IgD-negative memory B cell (primary cell): ENCODE measurements at regions not wholly inside any gene's neighbourhood (a gene's known extent, or its start where the extent isn't known, plus 50 kb on each side); places are given as distances from the start of the nearest gene placed in this dataset.
A peak's percentile ranks its signal among the peaks of the same experiment; 100 is the strongest.
"Not testable (repeated sequence)": the region's sequence is repeated elsewhere in the genome, so short reads cannot be mapped to it uniquely, and the experiment has no call there.

Experiments used
- H3K27ac Mint-ChIP-seq, 3 donors: one replicate each; pipeline ENCODE4 v1.8.0; 2020 to 2022; ENCODE audit warnings: mild to moderate bottlenecking in 3 of 3, mixed read lengths in 3 of 3, moderate library complexity in 1 of 3
- H3K27me3 Mint-ChIP-seq: one replicate; pipeline ENCODE4 v1.8.0; 2021; ENCODE audit warnings: mixed read lengths
- H3K36me3 Mint-ChIP-seq: one replicate; pipeline ENCODE4 v1.8.0; 2020; ENCODE audit warnings: mild to moderate bottlenecking, mixed read lengths
- H3K4me1 Mint-ChIP-seq, 3 donors: one replicate each; pipeline ENCODE4 v1.8.0; 2020 to 2022; ENCODE audit warnings: mixed read lengths in 3 of 3, mild to moderate bottlenecking in 1 of 3
- H3K4me3 Mint-ChIP-seq, 4 donors: one replicate each; pipeline ENCODE4 v1.8.0; 2020 to 2022; ENCODE audit warnings: mild to moderate bottlenecking in 4 of 4, mixed read lengths in 4 of 4, moderate library complexity in 3 of 4
- H3K9me3 Mint-ChIP-seq, 3 donors: one replicate each; pipeline ENCODE4 v1.8.0; 2020 to 2021; ENCODE audit warnings: mixed read lengths in 3 of 3, mild to moderate bottlenecking in 1 of 3

DNA sequence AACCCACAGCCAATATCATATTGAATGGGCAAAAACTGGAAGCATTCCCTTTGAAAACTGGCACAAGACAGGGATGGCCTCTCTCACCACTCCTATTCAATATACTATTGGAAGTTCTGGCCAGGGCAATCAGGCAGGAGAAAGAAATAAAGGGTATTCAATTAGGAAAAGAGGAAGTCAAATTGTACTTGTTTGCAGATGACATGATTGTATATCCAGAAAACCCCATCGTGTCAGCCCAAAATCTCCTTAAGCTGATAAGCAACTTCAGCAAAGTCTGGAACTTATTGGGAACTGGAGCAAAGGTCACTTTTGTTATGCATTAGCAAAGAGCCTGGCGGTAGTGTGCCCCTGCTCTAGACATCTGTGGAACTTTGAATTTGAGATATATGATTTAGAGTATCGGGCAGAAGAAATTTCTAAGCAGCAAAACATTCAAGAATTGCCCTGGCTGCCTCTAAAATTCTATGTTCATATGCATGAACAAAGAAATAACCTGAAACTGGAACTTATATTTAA lies 53.4 kb upstream of the PSMA1 start:
- not testable (repeated sequence) for H3K36me3 Mint-ChIP-seq, H3K4me3 Mint-ChIP-seq, H3K27me3 Mint-ChIP-seq, H3K9me3 Mint-ChIP-seq
- Mint-ChIP-seq H3K4me1 (peaks cover 10 to 25% (median 16%) of the 10 kb centered on the region in 3 donors), H3K27ac (peak overlapping the region in 1 of 3 donors; percentile 5)

DNA sequence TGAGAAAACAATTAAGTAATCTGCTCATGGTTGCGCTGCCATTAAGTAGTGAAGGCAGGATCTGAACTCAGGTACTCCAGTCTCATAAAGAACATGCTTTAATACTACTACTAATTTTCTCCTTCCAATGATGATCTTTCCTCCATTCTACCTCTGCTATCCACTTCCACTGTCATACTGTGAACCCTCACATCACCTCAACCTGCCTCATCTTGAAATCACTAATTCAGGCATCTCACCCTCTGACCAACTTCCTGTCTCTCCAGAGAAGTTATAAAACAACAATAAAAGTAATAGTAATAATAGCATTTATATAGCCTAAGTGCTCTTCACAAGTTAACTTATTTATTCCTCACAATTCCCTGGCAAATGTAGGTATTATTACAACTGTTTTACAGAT lies 57.1 kb upstream of the PSMA1 start:
- Mint-ChIP-seq H3K36me3 (peaks cover 2% of the 10 kb centered on the region), H3K9me3 (peaks cover 0 to 4% (median 1%) of the 10 kb centered on the region in 3 donors), H3K27ac (peak overlapping the region; percentile 30 to 84 (median 71)), H3K4me1 (peaks cover 10 to 35% (median 28%) of the 10 kb centered on the region in 3 donors), H3K4me3 (peak overlapping the region in 1 of 4 donors; percentile 76), H3K27me3 (no peaks in the 10 kb centered on the region)

DNA sequence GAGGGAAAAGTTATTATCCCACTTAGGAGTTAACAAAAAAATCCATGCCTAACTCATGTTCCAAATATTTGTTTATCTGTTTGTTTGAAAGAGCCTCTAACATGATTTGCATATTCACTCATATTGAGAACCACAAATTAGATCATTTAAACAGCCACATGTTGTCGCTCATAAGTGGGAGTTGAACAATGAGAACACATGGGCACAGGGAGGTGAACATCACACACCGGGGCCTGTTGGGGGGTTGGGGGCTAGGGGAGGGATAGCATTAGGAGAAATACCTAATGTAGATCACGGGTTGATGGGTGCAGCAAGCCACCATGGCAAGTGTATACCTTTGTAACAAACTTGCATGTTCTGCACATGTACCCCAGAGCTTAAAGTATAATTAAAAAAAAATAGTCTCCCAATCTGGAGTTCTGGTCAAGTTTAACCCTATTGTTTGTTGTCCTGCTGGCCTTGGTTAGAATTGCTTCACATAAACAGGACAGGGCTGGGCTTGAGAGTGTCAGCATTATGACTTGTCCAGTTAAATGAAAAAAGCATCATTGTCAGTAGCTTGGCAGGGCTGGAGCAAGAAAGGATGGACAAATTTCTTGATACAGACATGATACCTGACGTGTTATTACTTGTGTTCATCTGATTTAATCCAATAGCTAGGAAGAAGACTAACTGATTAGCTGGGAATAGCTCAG lies 57.8 kb upstream of the PSMA1 start:
- H3K4me3 Mint-ChIP-seq, result peak overlapping the region; percentile 5 to 76 (median 66)
- peaks cover 2% of the 10 kb centered on the region for H3K36me3 Mint-ChIP-seq
- peaks cover 10 to 35% (median 28%) of the 10 kb centered on the region in 3 donors for H3K4me1 Mint-ChIP-seq
- peaks cover 0 to 4% (median 1%) of the 10 kb centered on the region in 3 donors for H3K9me3 Mint-ChIP-seq
- H3K27me3 Mint-ChIP-seq, result no peaks in the 10 kb centered on the region
- peak overlapping the region; percentile 30 to 94 (median 71) for H3K27ac Mint-ChIP-seq

DNA sequence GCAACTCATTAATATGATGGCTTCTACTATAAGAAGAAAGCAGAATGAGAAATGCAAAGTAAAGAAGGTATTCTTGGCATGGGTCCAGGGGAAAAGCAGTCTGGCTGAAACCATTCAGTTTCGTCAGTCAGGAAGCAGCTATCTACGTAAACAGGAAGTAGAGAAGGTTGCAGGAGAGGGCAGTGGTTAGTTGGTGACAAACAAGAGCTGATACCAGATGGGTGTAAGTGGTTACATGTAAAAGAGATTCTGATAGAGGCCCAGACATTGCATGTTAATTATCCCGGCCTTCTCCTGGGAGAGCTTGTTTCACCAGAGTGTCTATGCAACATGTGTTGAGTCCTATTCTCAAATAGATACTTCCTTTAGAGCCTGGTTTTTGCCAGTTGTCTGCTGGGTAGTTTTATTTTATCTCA lies 58.4 kb upstream of the PSMA1 start:
- H3K4me1 Mint-ChIP-seq, result peaks cover 10 to 32% (median 29%) of the 10 kb centered on the region in 3 donors
- peak overlapping the region; percentile 30 to 94 (median 71) for H3K27ac Mint-ChIP-seq
- peak overlapping the region; percentile 0 to 76 (median 66) for H3K4me3 Mint-ChIP-seq
- no peaks in the 10 kb centered on the region for H3K27me3 Mint-ChIP-seq
- peaks cover 2% of the 10 kb centered on the region for H3K36me3 Mint-ChIP-seq
- peaks cover 0 to 4% (median 1%) of the 10 kb centered on the region in 3 donors for H3K9me3 Mint-ChIP-seq

DNA sequence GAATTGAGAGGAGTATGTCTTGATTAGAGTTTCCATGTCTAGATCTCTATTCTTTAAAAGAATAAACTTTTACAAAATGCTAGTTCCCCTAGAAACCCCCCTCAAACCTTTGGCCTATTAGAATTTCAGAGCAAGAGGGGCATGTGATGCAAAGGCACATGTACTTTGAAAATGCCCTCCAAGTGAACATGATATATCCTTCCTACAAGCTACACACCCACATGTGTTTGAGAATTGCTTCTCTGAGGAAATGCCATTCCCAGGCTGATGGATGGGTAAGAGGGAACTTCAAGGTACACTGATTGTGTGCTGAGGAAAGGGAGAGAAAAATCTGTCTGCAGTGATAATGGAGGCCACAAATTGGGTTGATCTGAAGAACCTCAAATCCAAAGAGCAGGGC lies 59.5 kb upstream of the PSMA1 start:
- no peaks in the 10 kb centered on the region for H3K27me3 Mint-ChIP-seq
- H3K36me3 Mint-ChIP-seq, result peaks cover 2% of the 10 kb centered on the region

DNA sequence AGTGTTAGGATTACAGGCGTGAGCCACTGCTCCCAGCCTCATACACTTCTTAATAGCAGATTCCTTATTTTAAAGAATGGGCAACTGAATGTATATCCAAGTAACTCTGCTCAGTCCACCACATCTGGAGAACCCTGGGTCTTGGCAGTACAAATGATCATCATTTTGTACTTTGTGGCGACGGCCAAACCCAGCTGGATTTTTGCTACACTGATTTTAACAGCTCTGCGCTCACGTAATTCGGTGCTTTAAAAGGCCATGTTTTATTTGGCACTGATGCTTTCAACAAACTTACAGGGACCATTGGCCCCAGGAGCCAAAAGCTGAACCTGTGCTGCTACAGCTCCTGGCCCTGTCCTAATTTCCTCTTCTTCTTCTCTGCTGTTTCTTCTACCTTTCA lies 60.8 kb upstream of the PDE3B start:
- H3K4me3 Mint-ChIP-seq, result no peak overlapping the region
- peaks cover 0 to 4% (median 0%) of the 10 kb centered on the region in 3 donors for H3K9me3 Mint-ChIP-seq
- H3K4me1 Mint-ChIP-seq, result peaks cover 7 to 23% (median 22%) of the 10 kb centered on the region in 3 donors
- H3K36me3 Mint-ChIP-seq, result peaks cover 2% of the 10 kb centered on the region
- peaks cover 1% of the 10 kb centered on the region for H3K27me3 Mint-ChIP-seq
- H3K27ac Mint-ChIP-seq, result no peak overlapping the region

More for the DNA sequence above, 59.5 kb upstream of the PSMA1 start:
- no peak overlapping the region for H3K4me3 Mint-ChIP-seq
- H3K4me1 Mint-ChIP-seq, result peaks cover 10 to 30% (median 27%) of the 10 kb centered on the region in 3 donors
- H3K9me3 Mint-ChIP-seq, result peaks cover 0 to 4% (median 1%) of the 10 kb centered on the region in 3 donors
- H3K27ac Mint-ChIP-seq, result peak overlapping the region; percentile 1 to 71 (median 1)

DNA sequence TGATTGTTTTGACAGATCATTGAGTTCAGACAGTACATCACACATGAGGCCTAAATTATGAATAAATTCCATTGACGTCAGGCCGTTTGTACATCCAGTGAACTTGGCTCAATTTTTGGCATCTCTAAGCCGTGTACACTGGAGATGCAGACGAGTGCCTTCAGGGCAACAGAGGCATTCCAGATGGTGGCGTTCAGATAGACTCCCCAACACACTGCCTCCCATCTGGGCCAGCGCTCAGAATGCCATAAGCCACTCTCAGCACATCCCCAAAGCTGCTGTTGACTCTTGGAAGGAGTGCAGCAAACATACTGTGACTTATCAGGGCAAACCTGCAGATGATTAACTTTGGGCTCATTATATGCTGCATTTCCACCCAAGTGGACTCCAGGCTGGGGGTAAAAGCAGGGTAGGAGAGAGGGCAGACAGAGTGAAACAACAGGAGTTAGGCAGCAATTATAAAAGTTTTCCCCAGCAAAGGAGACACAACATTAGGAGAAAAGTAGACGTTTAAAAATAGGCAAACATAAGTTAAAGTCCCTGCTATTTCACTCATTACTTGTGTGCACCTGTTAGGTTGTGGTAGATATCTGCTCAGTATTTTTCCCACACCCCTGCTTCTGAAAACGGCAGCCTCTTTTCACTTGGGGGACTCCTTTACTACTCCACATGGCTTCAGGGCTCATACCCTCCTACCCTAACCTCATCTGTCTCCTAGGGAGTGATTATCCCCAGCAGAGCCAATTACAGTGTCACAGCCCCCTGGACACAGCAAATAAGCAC lies 60.2 kb upstream of the PDE3B start:
- Mint-ChIP-seq H3K9me3 (peaks cover 0 to 4% (median 0%) of the 10 kb centered on the region in 3 donors), H3K36me3 (peaks cover 2% of the 10 kb centered on the region), H3K4me1 (peaks cover 3 to 19% (median 17%) of the 10 kb centered on the region in 3 donors), H3K27ac (peak overlapping the region in 1 of 3 donors; percentile 18), H3K27me3 (peaks cover 1% of the 10 kb centered on the region), H3K4me3 (no peak overlapping the region)

DNA sequence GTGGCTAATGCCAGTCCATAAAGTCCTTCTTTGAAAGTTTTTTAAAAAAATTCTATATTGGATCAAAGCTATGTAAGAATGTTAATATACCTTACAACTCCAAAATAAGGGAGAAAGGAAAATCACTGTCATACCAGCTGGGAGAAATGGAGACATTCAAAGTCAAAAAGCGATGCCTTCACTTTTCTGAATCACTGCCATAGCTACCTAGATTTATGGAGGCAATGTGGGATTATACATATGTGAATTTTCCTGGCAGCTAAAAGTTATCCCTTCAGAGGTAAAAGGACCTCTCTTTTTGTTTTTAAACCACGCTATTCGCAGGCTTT lies 59.6 kb upstream of the PDE3B start:
- H3K4me3 Mint-ChIP-seq, result no peak overlapping the region
- peaks cover 2% of the 10 kb centered on the region for H3K36me3 Mint-ChIP-seq
- H3K27ac Mint-ChIP-seq, result peak overlapping the region in 1 of 3 donors; percentile 18
- H3K9me3 Mint-ChIP-seq, result peaks cover 0 to 4% (median 0%) of the 10 kb centered on the region in 3 donors
- peaks cover 0 to 14% (median 11%) of the 10 kb centered on the region in 3 donors for H3K4me1 Mint-ChIP-seq
- peaks cover 1% of the 10 kb centered on the region for H3K27me3 Mint-ChIP-seq

DNA sequence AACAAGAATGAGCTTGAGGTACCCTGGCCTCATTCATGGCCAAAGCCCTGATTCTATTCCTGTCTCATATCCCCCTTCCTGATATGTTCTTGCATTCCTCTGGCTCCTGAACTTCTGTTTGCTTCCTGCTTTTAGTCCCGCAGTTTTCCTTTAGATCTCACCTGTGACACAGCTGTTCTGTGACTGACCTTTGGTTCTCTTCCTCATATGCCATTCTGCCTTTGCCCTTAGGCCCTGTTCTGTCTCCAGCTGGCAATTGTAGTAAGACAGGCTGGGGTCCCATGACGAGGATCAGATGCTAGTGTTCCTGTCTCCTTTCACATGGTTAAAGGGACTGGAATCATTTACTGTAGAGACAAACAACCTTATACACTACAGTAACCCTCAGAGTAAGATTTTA lies 59.0 kb upstream of the PDE3B start:
- Mint-ChIP-seq H3K4me3 (no peak overlapping the region), H3K4me1 (peaks cover 0 to 13% (median 9%) of the 10 kb centered on the region in 3 donors), H3K9me3 (peaks cover 0 to 4% (median 0%) of the 10 kb centered on the region in 3 donors), H3K27ac (no peak overlapping the region), H3K27me3 (peaks cover 1% of the 10 kb centered on the region), H3K36me3 (peaks cover 2% of the 10 kb centered on the region)

DNA sequence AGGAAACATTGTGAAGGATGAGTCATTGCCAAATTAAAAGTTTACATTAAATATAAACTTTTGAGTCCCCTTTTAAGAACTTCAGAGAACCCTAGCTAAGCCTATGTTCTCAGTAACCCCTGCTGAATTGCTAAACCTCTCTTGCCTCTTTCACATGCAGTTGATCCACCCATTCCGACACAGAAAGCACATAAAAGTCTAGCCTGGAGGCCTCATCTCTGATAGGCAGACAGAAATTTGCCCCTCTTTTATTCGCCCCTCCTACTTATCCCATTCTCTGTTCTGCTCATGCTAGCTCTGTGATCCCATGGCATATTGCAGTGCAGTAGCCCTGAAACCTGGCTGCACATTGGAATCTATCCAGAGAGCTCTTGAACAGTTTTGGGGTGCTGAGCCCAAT lies 58.2 kb upstream of the PDE3B start:
- Mint-ChIP-seq H3K36me3 (peaks cover 2% of the 10 kb centered on the region), H3K4me3 (no peak overlapping the region), H3K27ac (no peak overlapping the region), H3K9me3 (peaks cover 2% of the 10 kb centered on the region in 3 donors), H3K4me1 (peaks cover 3 to 7% (median 5%) of the 10 kb centered on the region in 3 donors), H3K27me3 (peaks cover 3% of the 10 kb centered on the region)

DNA sequence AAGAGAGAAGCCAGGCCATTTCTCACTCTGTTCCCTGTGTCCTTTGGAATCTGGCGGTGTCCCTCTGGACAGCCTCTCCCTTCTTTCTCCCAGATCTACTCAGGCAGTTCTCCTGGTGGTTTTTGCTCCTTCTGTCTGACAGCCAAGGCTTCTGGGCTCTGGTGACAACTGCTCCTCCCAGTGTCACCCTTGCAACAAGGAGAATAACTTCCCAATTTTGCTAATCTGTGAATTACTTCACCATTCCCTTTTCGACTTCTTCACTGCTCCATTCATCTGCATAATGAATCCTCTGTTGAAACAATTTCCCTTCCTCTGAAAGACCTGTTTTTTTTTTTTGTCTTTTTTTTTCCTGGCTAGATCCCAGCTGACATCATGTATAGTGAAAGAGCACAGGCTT lies 56.3 kb upstream of the PDE3B start:
- Mint-ChIP-seq H3K4me1 (peaks cover 2 to 7% (median 2%) of the 10 kb centered on the region in 3 donors), H3K27ac (no peak overlapping the region), H3K9me3 (peaks cover 0 to 2% (median 2%) of the 10 kb centered on the region in 3 donors), H3K27me3 (peaks cover 5% of the 10 kb centered on the region), H3K4me3 (no peak overlapping the region), H3K36me3 (peaks cover 2% of the 10 kb centered on the region)

DNA sequence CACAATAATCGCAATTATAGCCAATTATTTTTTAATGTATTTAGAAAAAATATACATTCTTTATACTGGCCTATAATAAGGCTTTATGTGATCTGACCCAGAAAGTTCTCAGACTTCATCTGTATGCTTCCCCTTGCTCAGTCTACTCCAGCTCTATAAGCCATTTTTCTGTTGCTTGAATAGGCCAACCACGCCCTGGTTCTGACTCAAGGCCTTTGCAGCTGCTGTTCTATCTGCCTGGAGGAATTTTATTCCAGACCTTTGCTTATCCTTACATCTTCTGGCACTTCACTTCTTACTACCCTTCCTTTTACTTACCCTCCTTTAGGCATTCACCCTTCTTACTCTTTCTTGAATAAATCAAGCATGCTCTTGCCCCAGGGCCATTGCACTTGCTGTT lies 54.9 kb upstream of the PDE3B start:
- H3K27ac Mint-ChIP-seq, result no peak overlapping the region
- peaks cover 5 to 16% (median 9%) of the 10 kb centered on the region in 3 donors for H3K4me1 Mint-ChIP-seq
- H3K27me3 Mint-ChIP-seq, result peaks cover 5% of the 10 kb centered on the region
- peaks cover 2% of the 10 kb centered on the region for H3K36me3 Mint-ChIP-seq
- peak overlapping the region in 1 of 4 donors; percentile 23 for H3K4me3 Mint-ChIP-seq
- peaks cover 0 to 2% (median 2%) of the 10 kb centered on the region in 3 donors for H3K9me3 Mint-ChIP-seq

DNA sequence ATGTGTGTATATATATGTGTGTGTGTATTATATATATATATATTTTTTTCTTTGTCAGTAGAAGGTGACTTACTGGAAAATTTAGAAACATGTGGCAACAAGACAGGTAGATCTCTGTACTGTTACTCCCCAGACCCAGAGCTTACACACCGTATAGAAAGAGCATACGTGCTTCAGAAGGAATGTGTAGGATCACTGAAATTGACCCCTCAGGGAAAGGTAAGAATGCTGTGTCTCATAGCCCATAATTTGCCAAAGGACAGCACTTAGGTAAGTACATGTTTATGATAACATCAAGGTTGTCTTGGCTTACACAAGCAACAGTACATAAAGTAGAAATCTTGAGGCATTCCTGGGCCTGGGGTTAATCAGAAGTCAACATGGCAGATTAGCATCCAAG lies 54.2 kb upstream of the PDE3B start:
- H3K4me1 Mint-ChIP-seq, result peaks cover 5 to 21% (median 13%) of the 10 kb centered on the region in 3 donors
- H3K36me3 Mint-ChIP-seq, result peaks cover 2% of the 10 kb centered on the region
- H3K27ac Mint-ChIP-seq, result no peak overlapping the region
- peaks cover 5% of the 10 kb centered on the region for H3K27me3 Mint-ChIP-seq
- H3K4me3 Mint-ChIP-seq, result no peak overlapping the region
- peaks cover 0 to 2% (median 2%) of the 10 kb centered on the region in 3 donors for H3K9me3 Mint-ChIP-seq

DNA sequence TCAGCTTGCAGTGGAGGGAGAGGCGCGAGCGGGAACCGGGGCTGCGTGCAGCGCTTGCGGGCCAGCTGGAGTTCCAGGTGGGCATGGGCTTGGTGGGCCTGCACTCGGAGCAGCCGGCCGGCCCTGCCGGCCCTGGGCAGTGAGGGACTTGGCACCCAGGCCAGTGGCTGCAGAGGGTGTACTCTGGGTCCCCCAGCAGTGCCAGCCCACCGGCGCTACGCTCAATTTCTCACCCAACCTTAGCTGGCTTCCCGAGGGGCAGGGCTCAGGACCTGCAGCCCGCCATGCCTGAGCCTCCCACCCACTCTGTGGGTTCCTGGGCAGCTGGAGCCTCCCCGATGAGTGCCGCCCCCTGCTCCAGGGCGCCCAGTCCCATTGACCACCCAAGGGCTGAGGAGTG lies 52.6 kb upstream of the PDE3B start:
- H3K27ac Mint-ChIP-seq, H3K36me3 Mint-ChIP-seq, H3K9me3 Mint-ChIP-seq, H3K27me3 Mint-ChIP-seq, H3K4me3 Mint-ChIP-seq: not testable (repeated sequence)
- H3K4me1 Mint-ChIP-seq, result peaks cover 8 to 21% (median 17%) of the 10 kb centered on the region in 3 donors

DNA sequence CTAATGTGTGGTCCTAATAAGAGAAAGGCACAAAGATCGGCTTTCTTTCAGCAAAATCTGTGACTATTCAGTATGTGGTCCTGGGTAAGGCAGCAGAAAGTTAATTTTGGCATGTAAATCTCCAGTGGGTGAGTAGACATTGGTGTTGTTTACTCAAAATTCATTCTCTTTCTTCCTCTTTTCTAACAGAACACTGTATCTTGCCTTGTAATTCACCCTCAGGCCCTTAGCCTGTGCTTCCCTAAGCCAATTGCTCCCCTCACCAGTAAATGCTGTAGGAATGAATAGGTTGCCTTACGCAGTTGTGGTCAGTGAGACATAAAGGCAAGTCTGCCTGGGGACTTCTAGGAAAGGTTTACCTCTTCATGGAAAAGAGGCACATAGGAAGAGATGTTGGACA lies 49.9 kb upstream of the PDE3B start:
- Mint-ChIP-seq H3K27me3 (peaks cover 13% of the 10 kb centered on the region), H3K27ac (peak overlapping the region; percentile 4 to 60 (median 12)), H3K4me1 (peaks cover 13 to 21% (median 17%) of the 10 kb centered on the region in 3 donors), H3K4me3 (peak overlapping the region in 1 of 4 donors; percentile 30), H3K36me3 (peaks cover 4% of the 10 kb centered on the region), H3K9me3 (peaks cover 0 to 12% (median 2%) of the 10 kb centered on the region in 3 donors)
